ENCODE measurements at regions not wholly inside any gene's neighbourhood (a gene's known extent, or its start where the extent isn't known, plus 50 kb on each side); places are given as distances from the start of the nearest gene placed in this dataset.

DNA sequence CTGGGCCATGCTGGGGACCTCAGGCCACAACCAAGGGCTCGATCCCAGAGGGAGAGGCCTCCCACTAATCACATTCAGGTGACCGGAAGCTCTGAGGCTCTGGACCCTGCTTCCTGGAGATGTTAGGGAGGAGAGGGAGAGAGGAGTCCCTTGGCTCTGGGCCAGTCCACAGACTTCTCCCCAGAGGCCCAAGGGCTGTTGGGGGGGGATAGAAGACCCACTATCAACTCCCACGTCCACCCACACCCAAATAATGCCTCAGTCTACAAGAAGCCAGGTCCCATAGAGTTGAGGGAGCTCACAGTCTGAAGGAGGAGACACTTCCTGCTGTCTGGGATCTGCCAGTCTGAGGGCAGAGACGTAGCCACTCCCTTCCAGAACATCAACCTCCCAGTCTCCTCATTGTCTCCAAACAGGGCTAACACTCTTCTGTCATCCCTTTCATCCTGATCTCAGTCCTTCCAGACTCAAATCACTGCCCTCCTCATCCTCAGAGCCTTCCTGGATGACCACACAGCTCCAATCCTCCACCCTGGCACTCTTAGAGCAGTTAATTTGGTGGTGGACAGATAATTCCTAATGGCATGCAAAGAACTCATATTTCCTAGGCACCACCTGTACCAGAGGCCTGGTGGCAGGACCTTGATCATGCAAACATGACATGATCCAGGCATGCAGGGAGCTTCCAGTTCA is 69.9 kb downstream of the MRPL14 start:
- H3K4me1 Mint-ChIP-seq: peaks cover 22 to 32% of the 10 kb centered on the region in 2 experiments

More for the DNA sequence above, 69.9 kb downstream of the MRPL14 start:
- DNase-seq: no peak
- no peak overlapping the region for H3T11ph ChIP-seq (ENCODE audit: low read length)
- H4K5ac ChIP-seq (ENCODE audit: insufficient read length, low read depth, low read length): no peak overlapping the region
- H4K8ac ChIP-seq (replicated peaks; ENCODE audit: insufficient read length, low read depth, low read length): no peak overlapping the region
- no peak overlapping the region for H3K56ac ChIP-seq (ENCODE audit: insufficient read length, low read depth, low read length)
- H3K9ac ChIP-seq (ENCODE audit: extremely low read depth, insufficient read length, low read length): no peak overlapping the region
- Mint-ChIP-seq H3K27me3 (ENCODE audit: low read depth) (peaks cover 5% of the 10 kb centered on the region; the same call in 1 of the 2 replicates), H3K4me3 (no peak overlapping the region), H3K27ac (no peak overlapping the region), H3K9me3 (peaks cover 0 to 4% of the 10 kb centered on the region in 2 experiments; a peak in 1 of 5 replicates), H3K36me3 (ENCODE audit: insufficient read depth in 1 of 3, low read depth in 3 of 3) (peaks cover 0 to 7% (median 3%) of the 10 kb centered on the region in 3 experiments; a peak in 3 of 7 replicates)
- no peak overlapping the region for H3K27ac ChIP-seq (ENCODE audit: insufficient read length, low read depth, low read length)
- H2BK12ac ChIP-seq (ENCODE audit: insufficient read length, low read depth, low read length): no peak overlapping the region
- no peaks in the 10 kb centered on the region for H3K9me3 ChIP-seq (ENCODE audit: control insufficient read depth, low read depth, low read length)
- no peak overlapping the region for H2BK5ac ChIP-seq (ENCODE audit: insufficient read length, low read length)
- no peaks in the 10 kb centered on the region for H3K23me2 ChIP-seq (ENCODE audit: insufficient read length, low read depth, low read length, poor library complexity, severe bottlenecking)
- no peak overlapping the region for H2BK20ac ChIP-seq (ENCODE audit: low read depth, low read length, poor library complexity, severe bottlenecking)
- peaks cover 4% of the 10 kb centered on the region; the same call in 1 of the 2 replicates for H3K4me1 ChIP-seq (ENCODE audit: insufficient read depth, low read length)
- H2AK5ac ChIP-seq (ENCODE audit: insufficient read length, low read length): no peak overlapping the region
- H4K20me1 ChIP-seq (ENCODE audit: control insufficient read depth, insufficient read depth, insufficient read length): no peaks in the 10 kb centered on the region
- no peak overlapping the region for H3K4ac ChIP-seq (ENCODE audit: low read depth, low read length)
- no peak overlapping the region for H3K23ac ChIP-seq (ENCODE audit: insufficient read length, low read depth, low read length)
- no peak overlapping the region for H3K4me2 ChIP-seq (ENCODE audit: insufficient read depth, insufficient read length, low read length)
- no CpG with 5 or more reads among the region's 4 CpGs for WGBS (ENCODE audit: extremely low coverage, insufficient read length, low lambda C conversion rate)
- H2AFZ ChIP-seq (ENCODE audit: low read length): no peak overlapping the region
- no peak overlapping the region for H2BK15ac ChIP-seq (ENCODE audit: low read depth, low read length)
- H3K18ac ChIP-seq (ENCODE audit: insufficient read length, low read depth, low read length): no peak overlapping the region
- TF ChIP-seq, protein P1, sequence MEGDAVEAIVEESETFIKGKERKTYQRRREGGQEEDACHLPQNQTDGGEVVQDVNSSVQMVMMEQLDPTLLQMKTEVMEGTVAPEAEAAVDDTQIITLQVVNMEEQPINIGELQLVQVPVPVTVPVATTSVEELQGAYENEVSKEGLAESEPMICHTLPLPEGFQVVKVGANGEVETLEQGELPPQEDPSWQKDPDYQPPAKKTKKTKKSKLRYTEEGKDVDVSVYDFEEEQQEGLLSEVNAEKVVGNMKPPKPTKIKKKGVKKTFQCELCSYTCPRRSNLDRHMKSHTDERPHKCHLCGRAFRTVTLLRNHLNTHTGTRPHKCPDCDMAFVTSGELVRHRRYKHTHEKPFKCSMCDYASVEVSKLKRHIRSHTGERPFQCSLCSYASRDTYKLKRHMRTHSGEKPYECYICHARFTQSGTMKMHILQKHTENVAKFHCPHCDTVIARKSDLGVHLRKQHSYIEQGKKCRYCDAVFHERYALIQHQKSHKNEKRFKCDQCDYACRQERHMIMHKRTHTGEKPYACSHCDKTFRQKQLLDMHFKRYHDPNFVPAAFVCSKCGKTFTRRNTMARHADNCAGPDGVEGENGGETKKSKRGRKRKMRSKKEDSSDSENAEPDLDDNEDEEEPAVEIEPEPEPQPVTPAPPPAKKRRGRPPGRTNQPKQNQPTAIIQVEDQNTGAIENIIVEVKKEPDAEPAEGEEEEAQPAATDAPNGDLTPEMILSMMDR (conservative IDR thresholded peaks at IDR 0.05): no peak
- H3K79me2 ChIP-seq (ENCODE audit: insufficient read depth, low read length): no peaks in the 10 kb centered on the region
- H3K14ac ChIP-seq (ENCODE audit: insufficient read depth, low read length): no peak overlapping the region
- no peak overlapping the region for H2BK120ac ChIP-seq (ENCODE audit: low read depth, low read length, poor library complexity, severe bottlenecking)
- no peaks in the 10 kb centered on the region for H3K79me1 ChIP-seq (ENCODE audit: insufficient read depth, low read depth, low read length, poor library complexity, severe bottlenecking)
- H4K91ac ChIP-seq (ENCODE audit: insufficient read length, low read depth, low read length): no peak overlapping the region
- no peaks in the 10 kb centered on the region for H3K27me3 ChIP-seq (ENCODE audit: insufficient read depth, low read length)
